ENCODE measurements at regions not wholly inside any gene's neighbourhood (a gene's known extent, or its start where the extent isn't known, plus 50 kb on each side); places are given as distances from the start of the nearest gene placed in this dataset.

- TF ChIP-seq CTCF (IDR thresholded peaks at IDR 0.05) (no peak), POLR2A (IDR thresholded peaks at IDR 0.05) (no peak)
Observed at GRCh38 chr4:125741825-125742452, 427.2 kb downstream of the FAT4 start.
